Stomach (tissue), 4 donors: ENCODE measurements at regions not wholly inside any gene's neighbourhood (a gene's known extent, or its start where the extent isn't known, plus 50 kb on each side); places are given as distances from the start of the nearest gene placed in this dataset.

Experiments
- CTCF ChIP-seq, 7 experiments: fragments of 450-650 bp in 4 of 7; fragments of 200-600 bp in 3 of 7; sonication (generic) in 3 of 7; IDR thresholded peaks; one replicate each; pipeline ENCODE4 v1.5.1; 2016 to 2019; ENCODE audit warnings: antibody characterized with exemption in 7 of 7, control low read depth in 2 of 7, mild to moderate bottlenecking in 1 of 7
- POLR2A ChIP-seq, 4 donors: fragments of 450-650 bp; IDR thresholded peaks; one replicate each; pipeline ENCODE4 v1.6.1; 2016; ENCODE audit warnings: antibody characterized with exemption in 4 of 4, control low read depth in 2 of 4, mild to moderate bottlenecking in 1 of 4, moderate library complexity in 1 of 4
- POLR2AphosphoS5 ChIP-seq, 3 donors: sonication (generic); formaldehyde crosslinking; IDR thresholded peaks; one replicate each; pipeline ENCODE4 v1.6.1; 2016; ENCODE audit warnings: antibody characterized with exemption in 3 of 3

GRCh38 chr2:12959935-12960334, 243.2 kb downstream of the TRIB2 start:
- TF ChIP-seq POLR2A (IDR thresholded peaks at IDR 0.05) (no peak), CTCF (IDR thresholded peaks at IDR 0.05) (no peak), POLR2AphosphoS5 (IDR thresholded peaks at IDR 0.05) (no peak)
